ENCODE measurements at regions not wholly inside any gene's neighbourhood (a gene's known extent, or its start where the extent isn't known, plus 50 kb on each side); places are given as distances from the start of the nearest gene placed in this dataset.

DNA sequence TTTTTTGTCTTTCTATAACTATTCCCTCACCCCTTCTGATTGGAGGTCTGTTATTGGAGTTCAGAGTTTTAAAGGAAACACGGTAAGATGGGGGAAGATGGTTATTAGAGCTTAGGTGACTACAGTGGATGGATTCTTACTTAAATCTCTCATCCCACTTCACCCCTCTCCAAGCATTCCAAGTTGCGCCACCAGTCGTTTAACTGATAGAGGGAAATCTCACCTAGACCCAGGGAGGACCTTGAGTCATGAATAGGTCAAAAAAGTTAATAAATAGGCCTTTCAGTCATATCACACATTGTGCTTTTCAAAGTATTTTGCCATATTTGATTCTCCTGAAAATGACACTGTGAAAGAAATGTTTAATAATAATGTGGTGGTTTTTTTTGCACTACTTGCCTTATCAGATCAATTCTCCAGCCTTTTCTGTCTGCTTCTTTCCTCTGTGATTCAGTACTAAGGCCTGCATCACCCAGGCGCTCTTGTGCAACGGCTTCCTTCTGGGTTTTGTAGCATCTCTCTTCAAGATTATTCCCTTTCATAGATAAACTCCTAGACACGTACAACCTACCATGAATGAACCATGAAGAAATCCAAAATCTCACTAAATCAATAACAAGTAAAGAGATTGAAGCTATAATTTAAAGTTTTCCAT, 100.4 kb upstream of the TGFBR2 start:
- no peak for DNase-seq

DNA sequence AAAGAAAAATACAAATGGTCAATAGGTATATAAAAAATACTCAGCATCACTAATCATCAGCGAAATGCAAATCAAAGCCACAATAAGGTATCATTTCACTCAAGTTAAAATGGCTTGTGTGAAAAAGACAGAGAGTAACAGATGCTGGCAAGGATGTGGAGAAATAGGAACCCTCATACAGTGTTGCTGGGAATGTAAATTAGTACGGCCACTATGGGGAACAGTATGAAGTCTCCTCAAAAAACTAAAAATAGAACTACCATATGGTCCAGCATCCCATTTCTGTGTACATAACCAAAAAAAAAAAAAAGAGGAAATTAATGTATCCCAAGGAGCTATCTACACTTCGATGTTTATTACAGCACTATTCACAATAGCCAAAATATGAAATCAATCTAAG, 98.1 kb upstream of the TGFBR2 start:
- DNase-seq = no peak

DNA sequence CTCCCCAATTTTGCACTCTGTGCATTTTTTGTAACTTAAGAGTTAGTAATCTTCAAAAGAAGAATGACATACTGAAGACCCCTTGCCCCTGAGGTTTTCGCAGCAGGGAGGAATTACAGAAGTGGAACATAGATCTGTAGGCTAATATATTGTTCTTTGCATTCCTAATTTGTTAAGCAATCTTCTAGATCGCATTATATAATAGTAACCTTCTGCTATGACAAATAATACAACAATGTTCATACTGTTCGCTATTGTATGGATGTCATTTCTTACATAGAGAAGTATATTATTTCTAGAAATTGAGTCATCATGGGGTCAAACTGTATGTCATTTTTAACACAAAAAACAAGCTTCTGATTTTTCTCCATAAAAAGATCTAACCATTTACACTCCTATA, 95.8 kb upstream of the TGFBR2 start:
- DNase-seq = no peak

DNA sequence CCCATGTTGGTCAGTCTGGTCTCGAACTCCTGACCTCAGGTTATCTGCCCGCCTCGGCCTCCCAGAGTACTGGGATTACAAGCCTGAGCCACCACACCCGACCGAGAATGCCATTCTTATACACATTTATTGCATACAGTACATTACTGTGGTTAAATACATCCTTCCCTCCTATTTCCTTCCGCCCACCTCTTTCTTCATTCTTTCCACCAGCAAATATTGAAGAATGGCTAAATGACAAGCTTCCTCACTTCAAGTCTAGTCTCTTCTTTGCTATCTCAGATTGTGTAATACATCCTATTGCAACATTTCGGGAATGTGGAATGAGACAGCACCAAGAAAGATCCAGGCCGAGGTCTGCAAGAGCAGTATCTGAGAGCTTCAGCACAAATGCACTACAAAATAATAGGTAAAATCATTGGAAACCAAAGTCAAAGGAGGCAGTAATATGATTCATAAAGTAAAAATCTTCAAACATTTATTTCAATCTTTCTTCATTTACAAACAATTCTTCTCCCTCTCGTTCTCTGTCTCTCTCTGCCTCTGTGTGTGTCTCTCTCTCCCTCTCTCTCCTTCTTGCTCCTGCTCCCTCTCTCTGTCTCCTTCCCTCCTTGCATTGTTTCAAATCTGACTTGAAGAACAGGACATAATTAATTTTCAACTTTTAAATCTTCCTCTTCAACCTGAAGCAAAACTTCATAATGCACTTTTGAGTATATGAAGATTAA, 94.7 kb upstream of the TGFBR2 start:
- no peak for DNase-seq

DNA sequence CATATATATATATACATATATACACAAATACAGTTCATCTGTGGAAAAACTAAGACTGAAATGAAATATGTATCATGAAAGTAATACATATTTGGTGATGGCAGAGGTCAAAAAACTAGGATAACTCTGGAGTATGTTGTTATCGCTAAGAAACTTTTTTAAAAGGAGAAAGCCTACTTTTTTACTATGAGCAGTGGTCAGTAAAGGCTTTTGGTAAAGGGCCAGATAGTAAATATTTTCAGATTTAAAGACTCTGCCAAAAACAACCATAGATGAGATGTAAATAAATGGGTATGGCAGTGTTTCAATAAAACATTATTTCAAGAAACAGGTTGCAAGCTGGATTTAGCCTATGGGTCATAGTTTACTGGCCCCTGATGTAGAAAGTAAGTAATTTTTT, 93.8 kb upstream of the TGFBR2 start:
- no peak for DNase-seq

DNA sequence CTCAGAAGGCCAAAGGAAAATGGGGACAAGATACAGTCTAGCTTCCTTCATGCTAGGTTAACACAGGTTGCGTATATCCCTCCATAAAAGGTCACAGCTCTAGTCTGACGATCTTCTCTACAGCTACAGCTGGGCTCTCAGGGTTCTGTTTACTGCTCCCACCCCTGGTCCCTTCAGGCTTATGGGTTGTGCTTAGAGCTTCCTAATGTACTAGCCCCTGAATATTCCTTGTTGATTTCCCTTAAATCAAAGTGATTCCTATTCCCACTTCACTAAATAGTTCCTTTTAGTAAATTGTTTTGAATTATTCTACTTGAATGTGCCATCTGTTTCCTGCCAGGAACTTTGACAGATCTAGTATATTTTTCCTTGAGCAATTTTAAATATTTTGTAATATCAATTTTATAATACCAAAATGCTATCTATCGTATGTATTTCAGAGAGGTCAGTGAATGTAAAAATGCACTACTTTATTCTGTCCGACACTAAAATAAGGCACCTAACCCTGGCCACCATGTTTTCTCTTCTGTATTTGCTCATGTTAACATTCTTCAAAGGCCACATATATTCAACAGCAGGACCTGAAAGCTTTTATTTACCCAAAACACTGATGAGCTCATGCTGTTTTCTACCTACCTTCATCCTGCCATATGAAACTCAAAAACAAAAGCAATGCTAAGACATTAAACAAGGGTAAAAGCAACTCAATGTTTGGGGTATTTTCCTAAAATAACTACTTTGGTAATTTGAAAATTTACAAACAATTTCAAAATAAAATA, 92.8 kb upstream of the TGFBR2 start:
- DNase-seq = no peak

DNA sequence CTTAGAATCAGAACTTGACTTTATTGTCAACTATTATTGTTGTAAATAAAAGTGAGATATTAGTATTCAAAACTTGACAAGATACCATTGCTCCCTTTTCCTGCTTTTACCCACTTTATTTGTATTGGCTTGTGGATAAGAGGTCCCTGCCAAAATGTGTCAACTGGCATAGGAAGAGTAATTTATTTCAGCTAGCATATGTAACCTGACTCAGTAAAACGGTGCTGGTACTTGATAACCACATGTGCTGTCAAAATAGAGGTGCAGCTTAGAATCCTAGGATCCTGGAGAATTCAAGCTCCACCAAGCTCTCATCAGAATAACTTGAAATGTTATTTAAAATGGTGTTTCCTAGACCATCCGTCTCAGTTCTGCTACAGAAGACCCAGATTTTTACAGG, 90.2 kb upstream of the TGFBR2 start:
- DNase-seq = no peak

DNA sequence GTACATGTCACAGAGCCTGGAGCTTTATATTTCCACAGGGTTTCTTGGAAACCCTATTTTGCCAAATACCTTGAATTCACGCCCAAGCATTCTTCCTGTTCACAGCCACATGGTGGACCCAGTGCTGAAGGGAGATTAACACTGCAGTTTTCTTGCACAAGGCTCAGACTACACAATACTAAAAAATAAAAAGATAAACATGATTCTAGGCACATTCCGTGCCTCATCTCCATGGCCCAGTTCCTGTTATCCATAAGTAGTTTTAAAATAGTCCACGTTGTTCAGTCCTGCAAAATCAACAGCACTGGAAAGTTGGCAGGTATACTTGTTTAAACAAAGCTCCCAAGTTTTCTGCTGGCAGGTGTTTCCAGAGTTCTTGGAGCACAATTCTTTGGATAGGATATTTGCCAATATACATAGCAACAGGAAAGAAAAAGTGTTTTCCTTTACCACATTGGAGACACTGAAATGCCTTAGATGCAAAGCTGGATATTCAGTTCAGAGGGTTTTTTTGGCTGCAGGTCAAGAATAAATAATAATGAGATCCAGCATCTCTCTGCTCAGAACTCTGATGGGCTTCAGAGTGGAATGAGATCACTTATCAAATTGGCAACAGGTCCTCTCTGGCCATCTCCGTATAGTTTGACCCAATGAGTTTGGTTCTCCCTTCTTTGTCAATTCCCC, 88.1 kb upstream of the TGFBR2 start:
- DNase-seq = no peak

DNA sequence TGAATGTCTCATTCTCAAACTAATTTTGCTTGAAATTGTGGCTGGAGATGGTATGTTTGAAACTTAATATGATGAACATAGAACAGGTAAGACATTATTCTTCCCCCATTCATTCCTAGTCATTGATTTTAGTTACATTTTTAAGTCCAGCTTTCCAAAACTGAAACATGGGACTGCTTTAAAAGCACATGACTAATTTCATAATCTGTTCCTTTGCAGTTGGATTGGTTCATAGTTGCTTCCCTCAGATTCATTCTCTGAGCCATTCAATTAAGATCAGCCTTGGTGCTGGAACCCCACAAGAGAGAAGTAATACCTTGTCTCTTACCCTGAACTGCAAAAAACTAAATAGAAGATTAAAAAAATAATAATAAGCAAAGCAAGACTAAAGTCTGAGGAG, 87.5 kb upstream of the TGFBR2 start:
- no peak for DNase-seq

DNA sequence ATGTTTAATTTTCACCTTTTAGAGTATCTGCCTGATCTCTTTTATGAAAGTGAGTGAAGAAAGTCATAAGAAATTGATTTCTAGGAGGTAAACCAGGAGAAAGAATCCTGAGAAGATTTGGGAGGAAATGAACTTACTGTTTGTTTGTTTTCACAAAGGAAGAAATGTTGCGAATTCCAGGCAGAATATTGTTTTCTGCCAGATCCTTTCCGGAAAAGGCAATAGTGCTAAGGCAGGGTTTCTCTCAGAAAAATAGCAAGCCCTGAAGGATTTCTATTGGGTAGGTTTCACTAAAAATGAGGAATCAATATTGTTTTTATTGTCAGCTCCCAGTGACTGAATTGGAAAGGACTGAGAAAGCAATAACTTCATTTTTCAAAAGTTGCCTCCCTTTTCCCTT, 85.7 kb upstream of the TGFBR2 start:
- DNase-seq = no peak

DNA sequence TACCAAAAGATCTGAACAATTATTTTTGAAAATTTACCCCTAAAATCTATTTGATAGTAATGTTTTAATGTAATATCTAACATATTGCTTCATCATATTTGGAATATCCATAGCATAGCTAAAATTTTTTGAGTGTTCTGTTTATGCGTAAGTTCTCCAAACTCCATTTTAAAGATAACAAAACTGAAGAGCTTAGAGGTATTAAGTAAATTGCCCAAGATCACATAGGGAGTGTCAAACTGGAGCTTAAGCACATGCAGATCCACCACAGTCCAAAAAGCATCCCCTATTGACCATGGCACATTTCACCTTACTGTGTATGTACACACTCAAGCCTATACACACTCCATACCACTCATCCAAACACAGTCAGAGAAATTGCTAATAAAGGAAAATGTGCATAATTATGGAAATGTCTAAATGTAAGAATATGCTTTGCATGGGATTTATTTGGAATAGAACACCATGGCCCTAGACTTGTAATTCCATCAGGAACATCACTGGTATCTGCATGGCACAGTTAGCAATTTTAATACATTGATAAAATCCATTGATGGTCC, 85.2 kb upstream of the TGFBR2 start:
- DNase-seq = no peak

DNA sequence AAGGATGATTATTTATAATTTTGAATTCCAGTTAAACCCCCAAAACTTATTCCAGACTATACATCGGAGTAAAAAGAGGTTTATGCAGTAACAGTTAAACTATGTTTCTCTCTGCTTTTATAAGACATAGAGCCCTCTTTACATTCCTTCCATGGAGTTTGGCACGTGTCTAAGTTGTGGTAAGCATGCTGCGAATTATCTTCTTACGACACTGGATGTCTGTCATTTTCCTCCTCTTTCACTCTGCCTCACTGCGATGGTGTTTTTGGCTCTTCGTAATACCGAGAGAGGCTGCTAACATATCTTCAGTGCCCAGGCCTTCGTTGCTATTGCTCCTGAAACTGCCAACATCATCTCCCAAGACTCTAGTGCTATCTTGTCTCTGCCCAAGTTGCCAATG, 83.9 kb upstream of the TGFBR2 start:
- DNase-seq = no peak

DNA sequence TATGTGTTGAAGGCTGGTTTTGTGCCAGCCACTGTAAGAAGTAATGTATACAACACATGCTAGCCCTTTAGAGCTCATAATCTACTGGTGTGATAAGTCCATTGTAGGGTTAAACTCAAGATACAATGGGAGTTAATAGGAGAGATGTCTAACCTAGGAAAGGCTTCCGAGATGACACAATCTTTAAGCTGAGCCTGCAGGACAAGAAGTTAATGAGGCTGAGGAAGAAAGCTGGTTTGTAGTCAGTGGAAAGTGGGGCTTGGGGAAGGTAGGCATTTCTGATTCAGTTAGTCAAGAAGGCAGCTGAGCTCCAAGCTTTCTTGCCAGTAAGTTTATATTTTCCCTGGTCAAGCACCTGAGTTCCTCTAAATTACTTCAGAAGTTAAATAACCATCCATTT, 83.0 kb upstream of the TGFBR2 start:
- no peak for DNase-seq

DNA sequence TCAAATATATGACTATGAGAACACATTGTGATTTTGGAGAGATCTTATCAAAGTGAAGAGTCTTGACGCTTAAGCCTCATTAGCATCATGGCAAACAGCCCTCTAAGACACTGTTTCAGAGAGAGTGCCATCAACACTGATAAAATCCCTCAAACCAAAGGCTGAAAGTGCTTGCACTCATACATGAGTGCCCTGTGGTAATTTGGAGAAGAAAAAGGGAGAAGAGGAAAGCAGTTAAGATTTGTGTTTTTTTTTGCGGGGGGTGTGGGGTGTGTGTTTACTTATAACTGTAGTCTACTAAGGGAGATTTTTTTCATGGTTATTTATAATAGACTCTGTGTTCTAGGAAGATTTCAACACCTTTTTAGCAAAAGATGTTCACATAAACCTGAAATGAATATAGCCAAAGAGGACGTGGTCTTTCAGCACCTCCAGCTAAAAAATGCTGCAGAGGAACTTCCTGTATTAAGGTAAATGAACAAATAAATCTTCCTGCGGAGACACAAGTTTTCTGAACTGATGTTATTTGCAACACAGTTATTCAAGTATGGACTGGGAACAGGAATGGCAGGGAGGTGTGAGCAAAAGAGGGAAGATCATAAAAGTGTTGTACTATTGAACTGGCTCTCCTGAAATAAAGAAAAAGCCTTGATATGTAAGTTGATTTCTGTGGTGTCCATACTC, 81.9 kb upstream of the TGFBR2 start:
- no peak for DNase-seq

DNA sequence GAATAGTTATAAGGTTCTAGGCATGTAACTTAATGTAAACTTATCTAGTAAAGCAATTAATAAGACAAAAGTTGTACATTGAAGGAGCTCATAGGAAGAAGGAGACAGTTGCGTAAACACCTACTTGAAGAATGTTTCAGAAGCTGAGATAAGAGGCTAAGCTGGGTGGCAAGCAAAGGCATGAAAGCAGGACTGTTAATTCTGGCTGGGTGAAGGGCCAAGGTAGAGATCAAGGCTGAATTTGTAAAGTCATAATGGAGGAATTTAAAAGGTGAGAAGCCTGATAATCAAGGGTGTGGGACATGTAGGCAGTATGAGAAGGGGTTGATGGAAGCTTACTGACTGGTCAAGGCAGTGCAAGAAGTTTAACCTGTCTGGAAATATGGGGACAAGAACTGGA, 80.4 kb upstream of the TGFBR2 start:
- DNase-seq = no peak

DNA sequence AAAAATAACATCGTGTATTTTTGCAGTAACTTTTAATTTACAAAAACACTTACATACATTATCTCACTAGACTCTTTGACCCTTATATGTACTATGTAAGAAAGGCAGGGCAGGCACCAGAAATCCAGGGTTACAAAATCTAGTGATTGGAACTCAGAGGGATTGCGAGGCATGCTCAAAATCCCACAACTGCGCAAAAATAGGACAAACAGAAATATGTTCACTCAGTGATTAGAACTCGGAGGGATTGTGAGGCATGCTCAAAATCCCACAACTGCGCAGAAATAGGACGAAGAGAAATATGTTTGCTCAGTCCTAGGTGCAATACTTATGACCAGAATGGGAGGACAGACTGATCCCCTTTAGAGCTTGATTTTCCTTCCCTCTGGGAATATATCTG, 79.2 kb upstream of the TGFBR2 start:
- DNase-seq = no peak

DNA sequence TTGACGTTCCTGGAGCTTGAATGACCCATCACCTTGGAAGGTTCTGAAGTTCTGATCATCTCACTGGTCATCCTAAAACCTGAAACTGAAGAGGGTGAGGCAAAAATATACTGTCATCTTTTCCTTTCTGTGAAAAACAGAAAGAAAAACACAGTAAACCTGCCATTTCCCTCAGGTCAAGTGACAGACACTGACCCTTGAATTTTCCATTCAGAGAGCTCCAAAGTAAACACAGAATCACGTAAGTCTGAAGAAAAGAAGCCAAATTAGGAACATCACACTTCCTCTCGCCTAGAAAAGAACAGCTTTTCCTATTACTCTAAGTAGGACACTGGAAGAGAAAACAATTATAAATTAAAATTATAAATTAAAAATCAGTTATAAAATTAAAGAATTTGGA, 78.7 kb upstream of the TGFBR2 start:
- DNase-seq = no peak

DNA sequence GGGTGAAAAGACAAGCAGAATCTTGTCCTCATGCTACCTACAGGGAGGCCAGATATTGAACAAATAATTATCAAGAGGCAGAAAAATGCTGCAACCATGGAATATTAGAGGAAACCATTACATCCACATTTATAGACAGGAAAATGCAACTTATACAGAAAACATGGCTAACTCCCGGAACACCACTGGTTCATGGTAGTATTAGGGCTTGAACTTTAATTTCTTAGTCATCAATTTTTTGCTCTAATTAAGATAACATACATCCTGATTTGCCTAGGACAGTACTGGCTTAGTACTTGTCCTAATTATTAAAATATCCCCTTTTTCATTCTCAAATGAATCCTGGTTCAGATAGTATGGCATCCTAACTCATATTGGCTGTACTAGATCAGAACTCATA, 76.3 kb upstream of the TGFBR2 start:
- DNase-seq = no peak

DNA sequence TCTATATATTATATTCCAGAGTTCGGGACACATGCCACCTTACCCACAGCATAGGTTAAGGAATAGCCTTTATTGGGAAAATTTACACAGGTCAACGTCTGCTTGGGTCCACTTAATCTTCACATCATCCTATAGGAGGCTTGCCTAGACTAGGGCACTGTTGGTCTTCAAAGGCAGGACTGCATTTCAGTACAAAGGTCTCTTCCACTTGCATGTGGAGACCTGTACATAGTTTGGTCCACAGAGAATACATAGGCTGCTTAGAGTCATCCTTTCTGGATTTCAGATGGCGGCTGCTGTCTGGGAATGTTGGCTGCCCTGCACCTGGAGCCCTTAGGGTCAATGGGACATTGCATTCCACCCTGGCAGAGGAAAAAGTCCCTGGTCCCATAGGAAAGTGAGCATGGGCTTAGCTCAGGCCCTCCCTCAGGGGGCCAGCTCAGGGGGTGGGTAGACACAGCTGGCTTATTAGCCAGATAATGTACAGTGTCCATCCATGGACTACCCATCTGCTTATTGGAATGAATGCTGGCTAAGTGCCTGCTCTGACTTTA, 75.3 kb upstream of the TGFBR2 start:
- DNase-seq = no peak

DNA sequence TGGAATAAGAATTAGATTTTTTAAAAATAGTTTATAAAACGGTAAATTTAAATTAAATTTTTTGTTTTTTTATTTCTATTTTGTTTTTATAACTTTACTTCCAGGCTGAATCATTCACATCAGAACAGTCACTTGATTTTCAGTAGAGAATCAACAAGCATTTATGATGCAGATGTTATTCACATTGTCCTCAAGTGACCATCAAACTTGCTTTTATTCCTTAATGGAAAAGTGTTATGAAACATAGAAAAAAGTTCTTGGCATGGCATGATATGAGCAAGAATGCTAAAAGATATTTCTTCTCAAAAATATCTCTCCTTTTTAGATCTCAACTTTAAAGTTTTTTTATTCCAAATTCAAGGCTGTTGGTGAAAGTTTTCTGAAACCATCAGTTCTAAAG, 70.9 kb upstream of the TGFBR2 start:
- no peak for DNase-seq

DNA sequence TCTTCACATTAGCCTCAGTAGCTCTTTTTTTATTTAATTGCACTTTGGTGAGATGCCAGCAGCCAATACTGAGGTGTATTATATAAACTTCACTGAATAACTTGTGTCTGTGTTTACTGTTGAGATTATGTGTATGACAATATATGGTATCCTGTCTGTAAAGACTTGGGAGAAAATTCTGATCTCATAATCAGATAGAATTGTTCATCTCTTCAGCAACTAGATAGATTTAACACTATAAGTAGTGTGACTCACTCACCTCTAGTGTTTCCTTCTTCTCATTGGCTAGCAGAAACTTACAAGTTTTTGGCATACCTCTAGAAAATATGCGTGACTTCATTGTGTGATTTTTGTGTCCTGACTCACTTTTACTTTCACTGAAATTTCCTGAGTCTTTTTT, 67.6 kb upstream of the TGFBR2 start:
- DNase-seq = no peak

DNA sequence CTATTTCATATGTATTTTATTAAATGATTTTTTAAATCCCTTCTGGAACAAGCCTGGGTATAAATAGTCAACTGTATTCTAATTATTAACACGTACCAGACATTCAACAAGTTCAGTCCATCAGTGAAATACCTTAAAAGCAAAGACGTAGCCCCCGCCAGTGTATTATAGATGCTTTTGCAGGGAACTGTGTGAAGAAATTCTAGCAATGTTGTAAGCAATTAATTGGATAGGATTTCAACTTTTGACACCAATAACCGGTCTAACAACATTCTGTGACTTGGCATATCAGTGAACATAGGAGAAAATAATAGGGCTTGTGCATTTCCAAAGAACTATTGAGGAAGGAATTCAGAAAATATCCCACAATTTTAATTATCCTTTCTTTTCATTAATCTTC, 67.2 kb upstream of the TGFBR2 start:
- no peak for DNase-seq
